Cardiac septum (tissue), 1 donor: ENCODE measurements at regions not wholly inside any gene's neighbourhood (a gene's known extent, or its start where the extent isn't known, plus 50 kb on each side); places are given as distances from the start of the nearest gene placed in this dataset.
"Not testable (repeated sequence)": the region's sequence is repeated elsewhere in the genome, so short reads cannot be mapped to it uniquely, and the experiment has no call there.

ENCODE experiments used
- DNase-seq: peaks from one replicate; pipeline ENCODE4 v3.0.0-alpha.2; 2020; ENCODE audit warnings: low spot score
- intact Hi-C: fragments of 100-400 bp; cut with DNase I; formaldehyde crosslinking; loops from one replicate; pipeline ENCODE4 v1.14.0; 2022
- donor health status: DM: no; HTN: no; CAD: no.

GRCh38 chr2:180707175-180707883, 273.1 kb upstream of the UBE2E3 start:
- intact Hi-C loops, result no loop called here
- DNase-seq, result no peak

GRCh38 chr2:180706694-180707093, 273.7 kb upstream of the UBE2E3 start:
- intact Hi-C loops, result no loop called here
- DNase-seq, result no peak

GRCh38 chr2:180705551-180705950, 274.9 kb upstream of the UBE2E3 start:
- intact Hi-C loops, result no loop called here
- no peak for DNase-seq

GRCh38 chr2:180705122-180705521, 275.3 kb upstream of the UBE2E3 start:
- no peak for DNase-seq
- intact Hi-C loops, result no loop called here

- no peak for DNase-seq
- intact Hi-C loops, result no loop called here
These were observed 280.6 kb upstream of the UBE2E3 start for GRCh38 chr2:180699657-180700361.

- intact Hi-C loops, result no loop called here
These were observed 281.7 kb upstream of the UBE2E3 start for GRCh38 chr2:180698668-180699067.

GRCh38 chr2:180695586-180696401, 284.6 kb upstream of the UBE2E3 start:
- intact Hi-C loops, result no loop called here
- no peak for DNase-seq

More at GRCh38 chr2:180698668-180699067, 281.7 kb upstream of the UBE2E3 start:
- DNase-seq, result no peak

- intact Hi-C loops, result no loop called here
- no peak for DNase-seq
These were observed 285.7 kb upstream of the UBE2E3 start for GRCh38 chr2:180694445-180695421.

GRCh38 chr2:180692322-180692721, 288.1 kb upstream of the UBE2E3 start:
- intact Hi-C loops, result no loop called here
- DNase-seq, result no peak

- DNase-seq, intact Hi-C loops: not testable (repeated sequence)
These were observed 288.6 kb upstream of the UBE2E3 start for GRCh38 chr2:180691855-180692223.

- DNase-seq, intact Hi-C loops: not testable (repeated sequence)
These were observed 289.1 kb upstream of the UBE2E3 start for GRCh38 chr2:180691186-180691854.

- intact Hi-C loops, result no loop called here
- DNase-seq, result no peak
These were observed 289.8 kb upstream of the UBE2E3 start for GRCh38 chr2:180690611-180691010.

GRCh38 chr2:180682871-180683270, 297.5 kb upstream of the UBE2E3 start:
- intact Hi-C loops, result no loop called here
- no peak for DNase-seq

- intact Hi-C loops, result no loop called here
- DNase-seq, result no peak
These were observed 300.7 kb upstream of the UBE2E3 start for GRCh38 chr2:180679693-180680092.

- no peak for DNase-seq
- intact Hi-C loops, result no loop called here
These were observed 301.8 kb upstream of the UBE2E3 start for GRCh38 chr2:180678625-180678972.

- DNase-seq, result no peak
- intact Hi-C loops, result no loop called here
These were observed 302.3 kb upstream of the UBE2E3 start for GRCh38 chr2:180677930-180678624.

GRCh38 chr2:180677200-180677599, 303.2 kb upstream of the UBE2E3 start:
- intact Hi-C loops, result no loop called here
- no peak for DNase-seq

- intact Hi-C loops, result no loop called here
These were observed 303.8 kb upstream of the UBE2E3 start for GRCh38 chr2:180676520-180677025.

More at GRCh38 chr2:180676520-180677025, 303.8 kb upstream of the UBE2E3 start:
- DNase-seq, result no peak
